GM12873 (cell line): ENCODE measurements at regions not wholly inside any gene's neighbourhood (a gene's known extent, or its start where the extent isn't known, plus 50 kb on each side); places are given as distances from the start of the nearest gene placed in this dataset.

Source experiments
- TF ChIP-seq, protein P1 (sequence below): IDR thresholded peaks from 2 replicates; pipeline ENCODE4 v1.5.1; 2012; ENCODE audit warnings: low read depth, mild to moderate bottlenecking, moderate library complexity, low read length, control low read depth; ENCODE audit not compliant: insufficient read depth; ENCODE audit errors: missing control alignments

DNA sequence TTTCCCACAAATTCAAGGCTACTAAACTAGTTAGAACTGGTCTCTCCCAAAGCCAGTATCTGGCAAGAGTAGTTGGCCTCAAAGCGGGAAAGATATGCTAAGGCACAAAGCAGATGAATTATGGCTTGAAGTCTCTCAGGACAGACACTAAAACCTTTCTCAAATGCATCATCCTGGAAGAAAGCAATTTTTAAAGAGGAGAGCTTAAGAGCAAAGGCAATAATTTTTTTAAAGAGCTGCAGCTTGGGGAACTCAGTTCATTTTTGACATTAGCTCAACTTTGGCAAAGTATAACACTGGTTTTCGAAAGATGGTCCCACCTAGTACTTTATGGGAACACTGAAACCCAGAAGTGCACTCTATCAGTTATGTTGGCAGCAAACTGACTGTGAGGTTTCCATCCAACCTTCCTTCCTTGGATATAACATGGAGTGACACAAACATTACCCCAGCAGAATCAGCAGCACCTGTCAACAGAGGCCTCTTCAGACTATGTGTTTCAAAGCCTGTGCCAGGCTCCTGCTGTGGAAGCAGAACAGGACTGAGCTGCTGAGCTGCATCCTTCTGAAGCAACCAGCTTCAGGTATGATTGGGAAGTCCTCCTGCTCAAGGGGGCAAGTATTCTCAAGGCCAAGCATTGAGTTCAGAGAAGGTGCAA lies 852.3 kb upstream of the HS3ST5 start:
- TF ChIP-seq, protein P1, sequence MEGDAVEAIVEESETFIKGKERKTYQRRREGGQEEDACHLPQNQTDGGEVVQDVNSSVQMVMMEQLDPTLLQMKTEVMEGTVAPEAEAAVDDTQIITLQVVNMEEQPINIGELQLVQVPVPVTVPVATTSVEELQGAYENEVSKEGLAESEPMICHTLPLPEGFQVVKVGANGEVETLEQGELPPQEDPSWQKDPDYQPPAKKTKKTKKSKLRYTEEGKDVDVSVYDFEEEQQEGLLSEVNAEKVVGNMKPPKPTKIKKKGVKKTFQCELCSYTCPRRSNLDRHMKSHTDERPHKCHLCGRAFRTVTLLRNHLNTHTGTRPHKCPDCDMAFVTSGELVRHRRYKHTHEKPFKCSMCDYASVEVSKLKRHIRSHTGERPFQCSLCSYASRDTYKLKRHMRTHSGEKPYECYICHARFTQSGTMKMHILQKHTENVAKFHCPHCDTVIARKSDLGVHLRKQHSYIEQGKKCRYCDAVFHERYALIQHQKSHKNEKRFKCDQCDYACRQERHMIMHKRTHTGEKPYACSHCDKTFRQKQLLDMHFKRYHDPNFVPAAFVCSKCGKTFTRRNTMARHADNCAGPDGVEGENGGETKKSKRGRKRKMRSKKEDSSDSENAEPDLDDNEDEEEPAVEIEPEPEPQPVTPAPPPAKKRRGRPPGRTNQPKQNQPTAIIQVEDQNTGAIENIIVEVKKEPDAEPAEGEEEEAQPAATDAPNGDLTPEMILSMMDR: no peak

DNA sequence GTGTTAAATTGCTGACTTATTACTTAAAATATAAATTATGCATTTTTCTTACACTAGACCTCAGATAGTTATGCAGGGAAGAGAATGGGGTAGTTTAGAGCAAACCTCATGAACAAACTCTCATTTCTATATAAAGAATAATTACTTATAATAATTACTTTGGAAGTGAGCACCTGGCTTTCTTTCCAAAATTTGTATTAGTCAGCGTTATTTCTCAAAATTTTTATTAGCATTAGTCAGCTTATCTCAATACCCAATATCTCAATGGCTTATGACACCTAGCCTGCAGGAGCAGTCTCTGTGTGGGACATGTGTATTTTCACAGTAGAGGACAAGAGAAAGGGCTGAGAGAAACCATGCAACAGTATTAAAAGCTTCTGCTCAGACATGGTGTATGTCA lies 849.2 kb upstream of the HS3ST5 start:
- TF ChIP-seq, protein P1: no peak

DNA sequence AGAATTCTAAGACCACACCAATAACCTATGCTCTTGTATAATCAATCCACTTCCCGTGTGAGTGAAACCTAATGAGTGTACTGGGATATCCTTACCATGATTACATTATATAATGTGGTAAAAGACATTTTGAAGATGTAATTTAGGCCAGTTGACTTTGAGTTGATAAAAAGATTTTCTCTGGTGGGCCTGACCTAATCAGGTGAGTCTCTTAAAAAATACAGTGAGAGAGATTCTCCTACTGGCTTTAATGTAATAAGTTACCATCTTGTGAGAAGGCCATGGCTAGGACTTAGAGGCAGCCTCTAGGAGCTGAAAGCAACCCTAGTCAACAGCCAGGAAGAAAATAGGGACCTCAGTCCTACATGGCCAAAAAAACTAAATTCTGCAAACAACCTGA lies 847.7 kb upstream of the HS3ST5 start:
- TF ChIP-seq, protein P1: no peak

DNA sequence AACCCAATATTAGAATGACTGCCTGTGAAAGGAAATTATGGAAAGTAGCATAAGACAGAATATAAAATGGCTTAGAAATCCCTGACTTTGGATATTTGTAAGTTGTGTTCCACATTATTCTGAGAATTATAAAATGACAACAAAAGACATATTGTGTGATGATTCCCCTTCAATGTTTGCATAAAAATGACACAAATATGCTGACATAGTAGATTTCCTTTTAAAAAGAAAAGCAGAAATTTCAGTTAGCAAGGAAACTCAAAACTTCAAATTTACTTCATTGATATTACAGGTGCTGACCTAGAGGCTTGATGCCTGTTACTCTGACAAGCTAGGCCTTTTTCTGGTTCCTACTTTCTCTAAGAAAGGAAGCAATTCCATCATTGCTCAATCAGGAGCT lies 816.9 kb upstream of the HS3ST5 start:
- TF ChIP-seq, protein P1: no peak

DNA sequence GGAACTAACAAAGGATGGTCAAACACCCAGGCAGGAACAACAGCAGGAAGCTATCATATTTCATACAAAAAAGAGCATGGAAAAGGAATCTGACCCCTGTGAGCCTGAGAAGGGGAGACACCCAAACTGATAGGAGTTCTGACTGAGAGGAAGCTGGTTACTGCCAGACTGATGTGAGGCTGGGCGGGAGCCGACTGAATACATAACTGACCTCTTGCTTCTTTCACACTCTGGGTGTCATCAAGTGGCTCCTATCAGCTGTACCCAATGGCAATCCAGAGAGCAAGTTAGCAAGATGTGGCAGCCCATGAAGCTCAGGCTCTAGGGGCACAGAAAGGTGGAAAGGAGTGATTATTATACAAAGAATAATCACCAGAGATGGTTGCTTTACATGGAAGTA lies 795.1 kb upstream of the HS3ST5 start:
- TF ChIP-seq, protein P1: no peak

DNA sequence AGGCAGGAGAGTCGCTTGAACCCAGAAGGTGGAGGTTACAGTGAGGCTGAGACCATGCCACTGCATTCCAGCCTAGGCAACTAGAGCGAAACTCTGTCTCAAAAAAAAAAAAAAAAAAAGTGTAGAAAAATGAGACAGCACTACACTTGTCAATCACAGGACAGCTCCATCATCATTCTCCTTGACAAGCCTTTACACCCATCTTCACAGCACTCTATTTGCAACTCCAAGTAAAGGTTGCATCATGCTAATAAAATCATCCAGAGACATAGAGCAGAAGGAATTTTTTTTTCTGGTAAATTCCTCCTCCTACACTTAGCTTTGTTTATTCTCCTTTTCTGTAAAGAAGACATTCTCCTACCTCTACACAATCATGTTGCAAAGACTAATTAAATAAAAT lies 791.0 kb upstream of the HS3ST5 start:
- TF ChIP-seq, protein P1: no peak

DNA sequence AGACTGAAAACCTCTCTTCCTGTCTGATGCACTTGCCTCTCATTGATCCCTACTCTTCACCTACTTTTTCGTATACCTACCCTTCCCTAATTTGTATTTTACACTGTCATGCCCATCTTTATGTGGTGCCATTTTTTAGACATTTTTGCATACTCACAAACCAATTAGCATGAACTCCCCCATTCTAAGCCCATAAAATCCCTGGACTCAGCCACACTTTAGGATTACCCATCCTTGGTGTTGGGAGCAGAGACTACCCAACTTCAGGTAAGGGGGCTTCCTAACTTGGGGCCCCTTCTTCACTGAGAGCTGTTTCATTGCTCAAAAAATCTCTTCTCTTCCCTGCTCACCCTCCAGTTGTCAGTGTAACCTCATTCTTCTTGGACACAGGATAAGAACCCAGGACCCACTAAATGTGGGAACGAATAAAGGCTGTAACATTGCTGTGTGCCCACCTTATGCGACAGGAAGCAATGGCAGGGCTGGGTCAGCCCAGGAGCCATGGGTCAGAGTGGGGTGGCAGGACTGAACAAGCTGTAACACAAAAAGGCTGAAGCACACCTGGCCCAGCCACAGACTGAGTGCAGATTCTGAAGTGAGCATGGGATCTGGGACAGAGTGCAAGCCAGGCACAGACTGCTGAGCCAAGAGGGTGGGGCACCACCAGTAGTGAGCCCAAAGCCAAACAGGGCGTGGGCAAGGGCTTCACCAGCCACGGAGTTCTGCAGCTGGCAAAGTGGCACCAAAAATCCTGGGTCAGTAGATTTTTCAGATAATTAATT lies 789.1 kb upstream of the HS3ST5 start:
- TF ChIP-seq, protein P1: no peak
